Spleen (tissue), 7 donors: ENCODE measurements at regions not wholly inside any gene's neighbourhood (a gene's known extent, or its start where the extent isn't known, plus 50 kb on each side); places are given as distances from the start of the nearest gene placed in this dataset.

Experiments used
- CTCF ChIP-seq, 11 experiments: fragments of 200-600 bp in 7 of 11; fragments of 450-650 bp in 4 of 11; sonication (generic) in 4 of 11; IDR thresholded peaks in 8 of 11; conservative IDR thresholded peaks in 3 of 11; 1 replicate in 7 of 11; 2 replicates in 4 of 11; pipeline versions ENCODE4 v1.4.0 to v1.8.0; 2016 to 2021; ENCODE audit warnings: antibody characterized with exemption in 11 of 11, inconsistent platforms in 4 of 11, mild to moderate bottlenecking in 1 of 11
- POLR2A ChIP-seq, 3 donors: fragments of 450-650 bp; IDR thresholded peaks; one replicate each; pipeline ENCODE4 v1.5.1; 2017; ENCODE audit warnings: antibody characterized with exemption in 3 of 3, mild to moderate bottlenecking in 1 of 3
- donor health status: DM: no; HTN: no; CAD: no; lungs with moderate emphysema.
- donor health status: DM: no; HTN: no; CAD: no.
- donor health status: DM: no; HTN: no; CAD: no.

DNA sequence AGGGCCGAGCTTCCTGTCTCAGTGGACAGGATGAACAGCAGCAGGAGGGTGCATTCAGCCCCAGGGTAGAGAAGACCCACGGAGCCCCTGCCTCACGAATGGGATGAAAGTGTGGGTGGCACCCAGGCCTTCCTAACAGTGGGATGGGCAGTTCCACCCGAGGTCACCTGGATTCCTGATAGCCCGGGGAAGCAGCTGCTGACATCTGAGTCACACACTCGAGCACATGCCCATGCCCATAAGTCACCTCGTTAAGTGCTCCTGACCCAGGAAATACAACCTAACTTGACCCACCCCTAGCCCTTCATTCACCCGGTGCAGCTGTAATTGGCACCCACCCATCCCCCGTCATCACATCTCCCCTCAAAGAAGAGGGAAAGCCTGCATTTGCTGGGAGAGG, 85.3 kb upstream of the FOXF1 start:
- TF ChIP-seq CTCF (IDR thresholded peaks at IDR 0.05 in 8 of 11, conservative IDR thresholded peaks at IDR 0.05 in 3 of 11) (no peak), POLR2A (IDR thresholded peaks at IDR 0.05) (no peak)
